Astrocyte (in vitro differentiated cells and primary cell): ENCODE measurements at regions not wholly inside any gene's neighbourhood (a gene's known extent, or its start where the extent isn't known, plus 50 kb on each side); places are given as distances from the start of the nearest gene placed in this dataset.

Experiments used
- DNase-seq: peaks from one replicate; pipeline ENCODE4 v3.0.0-alpha.2; 2010; ENCODE audit warnings: low read depth
- FAIRE-seq: peaks from 2 replicates; lab custom pipeline; 2011; peaks lifted over from hg19 to GRCh38; lab: Jason Lieb, UNC
- H2AFZ ChIP-seq: 2 replicates; pipeline ENCODE4 v1.6.0; 2012; ENCODE audit warnings: low read depth, low read length, inconsistent platforms
- H3K27ac ChIP-seq: 2 replicates; pipeline ENCODE4 v1.5.1; 2011; ENCODE audit warnings: low read depth, low read length, inconsistent platforms
- H3K27me3 ChIP-seq: 2 replicates; pipeline ENCODE4 v1.6.0; 2011; ENCODE audit warnings: low read length, inconsistent platforms; ENCODE audit not compliant: insufficient read depth
- H3K36me3 ChIP-seq: 2 replicates; pipeline ENCODE4 v1.5.1; 2011; ENCODE audit warnings: low read length, inconsistent platforms; ENCODE audit not compliant: insufficient read depth
- H3K4me1 ChIP-seq: 2 replicates; pipeline ENCODE4 v1.5.1; 2011; ENCODE audit warnings: low read length, inconsistent platforms; ENCODE audit not compliant: insufficient read depth
- H3K4me2 ChIP-seq: 2 replicates; pipeline ENCODE4 v1.6.0; 2012; ENCODE audit warnings: low read length, inconsistent platforms
- H3K4me3 ChIP-seq: 2 replicates; pipeline ENCODE4 v1.5.1; 2011; ENCODE audit warnings: low read depth, mild to moderate bottlenecking, low read length, inconsistent platforms; ENCODE audit not compliant: insufficient read depth
- H3K79me2 ChIP-seq: 2 replicates; pipeline ENCODE4 v1.6.0; 2012; ENCODE audit warnings: mild to moderate bottlenecking, low read length, inconsistent platforms; ENCODE audit not compliant: insufficient read depth
- H3K9ac ChIP-seq: 2 replicates; pipeline ENCODE4 v1.6.0; 2012; ENCODE audit warnings: mild to moderate bottlenecking, low read length, inconsistent platforms
- H3K9me3 ChIP-seq: 2 replicates; pipeline ENCODE4 v1.5.1; 2012; ENCODE audit warnings: low read depth, mild to moderate bottlenecking, low read length, inconsistent platforms; ENCODE audit not compliant: insufficient read depth
- H4K20me1 ChIP-seq: 2 replicates; pipeline ENCODE4 v1.6.0; 2012; ENCODE audit warnings: low read length, inconsistent platforms; ENCODE audit not compliant: insufficient read depth
- H3K27ac Mint-ChIP-seq: one replicate; pipeline ENCODE4 v1.8.0; 2021; ENCODE audit warnings: mild to moderate bottlenecking, mixed read lengths; ENCODE audit not compliant: unreplicated experiment
- H3K27me3 Mint-ChIP-seq: one replicate; pipeline ENCODE4 v1.8.0; 2021; ENCODE audit warnings: low read depth, mixed read lengths; ENCODE audit not compliant: unreplicated experiment
- H3K36me3 Mint-ChIP-seq: one replicate; pipeline ENCODE4 v1.8.0; 2021; ENCODE audit warnings: low read depth, mixed read lengths; ENCODE audit not compliant: unreplicated experiment
- H3K4me1 Mint-ChIP-seq: one replicate; pipeline ENCODE4 v1.8.0; 2021; ENCODE audit warnings: low read depth, mixed read lengths; ENCODE audit not compliant: unreplicated experiment
- H3K4me3 Mint-ChIP-seq: one replicate; pipeline ENCODE4 v1.8.0; 2021; ENCODE audit warnings: mild to moderate bottlenecking, moderate library complexity, mixed read lengths; ENCODE audit not compliant: unreplicated experiment
- H3K9me3 Mint-ChIP-seq: one replicate; pipeline ENCODE4 v1.8.0; 2021; ENCODE audit warnings: mild to moderate bottlenecking, mixed read lengths; ENCODE audit not compliant: unreplicated experiment
- EZH2 ChIP-seq: IDR thresholded peaks from 2 replicates; pipeline ENCODE4 v1.6.1; 2012; ENCODE audit warnings: mild to moderate bottlenecking, low read length, inconsistent platforms; ENCODE audit not compliant: insufficient read depth
- TF ChIP-seq, protein P1 (sequence below): IDR thresholded peaks from 2 replicates; pipeline ENCODE4 v1.5.1; 2011; ENCODE audit warnings: low read depth, mild to moderate bottlenecking, inconsistent platforms, low read length, moderate library complexity; ENCODE audit not compliant: insufficient read depth

DNA sequence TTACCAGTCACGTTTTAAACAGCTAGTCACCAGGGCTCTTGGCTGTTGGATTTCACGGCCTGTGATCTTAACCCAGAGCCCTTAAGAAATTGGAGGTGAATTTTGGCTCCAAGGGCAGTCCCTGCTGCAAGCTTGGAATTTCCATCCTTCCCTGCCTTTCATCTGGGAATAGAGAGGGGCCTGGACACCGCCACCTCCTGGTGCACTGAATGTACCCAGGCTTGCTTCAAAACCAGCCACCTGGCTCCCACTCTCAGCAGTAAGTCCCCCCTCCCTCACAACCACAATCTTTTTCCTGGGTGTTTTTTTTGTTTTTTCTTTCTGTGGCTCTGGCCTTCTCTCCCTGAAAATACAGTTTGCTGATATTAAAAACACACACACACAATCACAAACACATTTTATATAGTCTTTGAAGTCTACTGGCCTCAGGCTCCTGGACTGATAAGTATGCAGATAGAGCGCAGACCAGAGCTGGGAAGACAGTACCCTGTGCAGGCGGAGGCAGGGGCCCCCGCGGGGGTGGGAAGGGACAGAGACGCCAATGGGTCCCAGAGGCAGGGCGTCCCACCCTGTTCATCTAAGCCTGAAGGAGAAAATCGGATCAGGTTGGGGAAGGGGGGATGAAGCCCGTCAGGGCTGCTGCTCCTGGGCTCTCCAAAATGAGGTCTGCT lies 65.8 kb upstream of the IGSF21 start:
- no peaks in the 10 kb centered on the region for H3K36me3 ChIP-seq
- H4K20me1 ChIP-seq, result no peaks in the 10 kb centered on the region
- no peak overlapping the region for H2AFZ ChIP-seq
- H3K27me3 Mint-ChIP-seq, result peaks cover 54% of the 10 kb centered on the region
- DNase-seq (no peak), FAIRE-seq (no peak)
- H3K36me3 Mint-ChIP-seq, result no peaks in the 10 kb centered on the region
- no peaks in the 10 kb centered on the region for H3K4me1 ChIP-seq
- H3K4me1 Mint-ChIP-seq, result no peaks in the 10 kb centered on the region
- no peaks in the 10 kb centered on the region for H3K9me3 Mint-ChIP-seq
- no peaks in the 10 kb centered on the region for H3K79me2 ChIP-seq
- H3K27me3 ChIP-seq, result no peaks in the 10 kb centered on the region
- no peak for TF ChIP-seq EZH2
- TF ChIP-seq, protein P1, sequence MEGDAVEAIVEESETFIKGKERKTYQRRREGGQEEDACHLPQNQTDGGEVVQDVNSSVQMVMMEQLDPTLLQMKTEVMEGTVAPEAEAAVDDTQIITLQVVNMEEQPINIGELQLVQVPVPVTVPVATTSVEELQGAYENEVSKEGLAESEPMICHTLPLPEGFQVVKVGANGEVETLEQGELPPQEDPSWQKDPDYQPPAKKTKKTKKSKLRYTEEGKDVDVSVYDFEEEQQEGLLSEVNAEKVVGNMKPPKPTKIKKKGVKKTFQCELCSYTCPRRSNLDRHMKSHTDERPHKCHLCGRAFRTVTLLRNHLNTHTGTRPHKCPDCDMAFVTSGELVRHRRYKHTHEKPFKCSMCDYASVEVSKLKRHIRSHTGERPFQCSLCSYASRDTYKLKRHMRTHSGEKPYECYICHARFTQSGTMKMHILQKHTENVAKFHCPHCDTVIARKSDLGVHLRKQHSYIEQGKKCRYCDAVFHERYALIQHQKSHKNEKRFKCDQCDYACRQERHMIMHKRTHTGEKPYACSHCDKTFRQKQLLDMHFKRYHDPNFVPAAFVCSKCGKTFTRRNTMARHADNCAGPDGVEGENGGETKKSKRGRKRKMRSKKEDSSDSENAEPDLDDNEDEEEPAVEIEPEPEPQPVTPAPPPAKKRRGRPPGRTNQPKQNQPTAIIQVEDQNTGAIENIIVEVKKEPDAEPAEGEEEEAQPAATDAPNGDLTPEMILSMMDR, result no peak
- no peak overlapping the region for H3K4me3 Mint-ChIP-seq
- H3K27ac ChIP-seq, result no peak overlapping the region
- no peak overlapping the region for H3K4me2 ChIP-seq
- no peak overlapping the region for H3K4me3 ChIP-seq
- no peak overlapping the region for H3K27ac Mint-ChIP-seq
- H3K9me3 ChIP-seq, result no peaks in the 10 kb centered on the region
- no peak overlapping the region for H3K9ac ChIP-seq

GRCh38 chr1:18043871-18044270 lies 63.7 kb upstream of the IGSF21 start:
- H3K4me1 ChIP-seq, result no peaks in the 10 kb centered on the region
- no peak for DNase-seq
- no peaks in the 10 kb centered on the region for H3K9me3 ChIP-seq
- Mint-ChIP-seq H3K9me3 (no peaks in the 10 kb centered on the region), H3K4me3 (no peak overlapping the region), H3K27ac (no peak overlapping the region), H3K36me3 (no peaks in the 10 kb centered on the region), H3K4me1 (no peaks in the 10 kb centered on the region), H3K27me3 (peaks cover 52% of the 10 kb centered on the region)
- FAIRE-seq, result no peak
- TF ChIP-seq, protein P1, result no peak
- TF ChIP-seq EZH2, result no peak
- no peaks in the 10 kb centered on the region for H3K79me2 ChIP-seq
- no peak overlapping the region for H3K4me2 ChIP-seq
- H3K27me3 ChIP-seq, result no peaks in the 10 kb centered on the region
- H3K9ac ChIP-seq, result no peak overlapping the region
- H3K27ac ChIP-seq, result no peak overlapping the region
- H3K36me3 ChIP-seq, result no peaks in the 10 kb centered on the region
- no peaks in the 10 kb centered on the region for H4K20me1 ChIP-seq
- no peak overlapping the region for H3K4me3 ChIP-seq
- no peak overlapping the region for H2AFZ ChIP-seq

DNA sequence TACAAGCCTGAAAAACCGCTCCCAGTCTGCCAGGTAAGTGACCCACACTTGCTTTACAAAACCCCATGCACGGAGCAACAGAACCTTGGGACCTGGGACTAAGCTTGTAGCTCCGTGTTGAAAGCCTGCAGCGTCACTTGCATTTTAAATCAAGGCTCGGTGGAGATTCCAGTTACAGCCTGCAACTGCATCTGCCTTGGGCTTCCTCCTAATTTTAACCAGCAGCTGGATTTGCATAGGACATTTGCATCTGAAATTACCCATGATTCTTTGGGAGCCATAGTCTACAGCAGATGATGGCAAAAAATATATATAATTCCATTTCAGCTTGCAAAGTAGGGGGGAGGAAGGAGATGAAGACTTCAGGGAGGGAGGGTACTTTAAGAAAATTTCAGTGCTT lies 62.4 kb upstream of the IGSF21 start:
- TF ChIP-seq EZH2, result no peak
- TF ChIP-seq, protein P1, result no peak
- peaks cover 53% of the 10 kb centered on the region for H3K27me3 Mint-ChIP-seq
- Histone ChIP-seq H3K27me3 (no peaks in the 10 kb centered on the region), H3K4me3 (no peak overlapping the region), H3K4me1 (no peaks in the 10 kb centered on the region), H3K4me2 (no peak overlapping the region), H3K9me3 (no peaks in the 10 kb centered on the region), H4K20me1 (no peaks in the 10 kb centered on the region), H3K9ac (no peak overlapping the region), H3K27ac (no peak overlapping the region), H3K36me3 (no peaks in the 10 kb centered on the region), H3K79me2 (no peaks in the 10 kb centered on the region), H2AFZ (no peak overlapping the region)
- H3K36me3 Mint-ChIP-seq, result no peaks in the 10 kb centered on the region
- FAIRE-seq (no peak), DNase-seq (no peak)
- no peaks in the 10 kb centered on the region for H3K4me1 Mint-ChIP-seq
- H3K9me3 Mint-ChIP-seq, result peaks cover 3% of the 10 kb centered on the region
- H3K4me3 Mint-ChIP-seq, result no peak overlapping the region
- no peak overlapping the region for H3K27ac Mint-ChIP-seq
